Panc1 (cell line): ENCODE measurements at regions not wholly inside any gene's neighbourhood (a gene's known extent, or its start where the extent isn't known, plus 50 kb on each side); places are given as distances from the start of the nearest gene placed in this dataset.
"Not testable (repeated sequence)": the region's sequence is repeated elsewhere in the genome, so short reads cannot be mapped to it uniquely, and the experiment has no call there.

Experiments used
- ATAC-seq: fragments of 200-7000 bp; cut with Tn5 transposase; 2 replicates; pipeline ENCODE4 v1.9.1; 2020; ENCODE audit warnings: mild to moderate bottlenecking, moderate library complexity
- BruUV-seq: library from RNA; stranded (reverse); fragments of 400-500 nt; replicated peaks from 2 replicates; lab custom pipeline; 2021; lab: Mats Ljungman, UMichigan
- CTCF ChIA-PET: fragments of 300-600 bp; sonication (Branson Sonifier 250); formaldehyde crosslinking; loops from one replicate; lab custom pipeline; 2022; ENCODE audit warnings: antibody characterized with exemption; lab: Charles Lee
- POLR2A ChIA-PET: fragments of 300-600 bp; sonication (Branson Sonifier 250); formaldehyde crosslinking; loops from one replicate; lab custom pipeline; 2022; ENCODE audit warnings: antibody characterized with exemption; lab: Charles Lee
- DNase-seq: peaks from one replicate; pipeline ENCODE4 v3.0.0-alpha.2; 2010; ENCODE audit warnings: low read depth, low spot score
- H3K27ac ChIP-seq: 2 replicates; pipeline ENCODE4 v1.5.1; 2011; ENCODE audit warnings: mild to moderate bottlenecking, low read length, inconsistent platforms
- H3K27me3 ChIP-seq: fragments of 200-500 bp; sonication (Bioruptor generic); 2 replicates; pipeline ENCODE4 v1.6.0; 2014; ENCODE audit warnings: low read length, inconsistent platforms; ENCODE audit not compliant: control insufficient read depth, insufficient read depth
- H3K36me3 ChIP-seq: fragments of 200-500 bp; sonication (Bioruptor generic); 2 replicates; pipeline ENCODE4 v1.5.1; 2014; ENCODE audit warnings: inconsistent platforms, mild to moderate bottlenecking, low read length, moderate library complexity; ENCODE audit not compliant: control insufficient read depth, insufficient read depth
- H3K4me1 ChIP-seq: 2 replicates; pipeline ENCODE4 v1.5.1; 2011; ENCODE audit warnings: inconsistent platforms, mild to moderate bottlenecking, low read length, moderate library complexity; ENCODE audit not compliant: control insufficient read depth, insufficient read depth
- H3K4me3 ChIP-seq, 2 experiments: 2 replicates each; pipeline ENCODE4 v1.5.1; 2011 to 2012; ENCODE audit warnings: low read depth in 2 of 2, low read length in 2 of 2, mild to moderate bottlenecking in 2 of 2, inconsistent platforms in 1 of 2, moderate library complexity in 1 of 2
- H3K9me3 ChIP-seq: fragments of 200-500 bp; sonication (Bioruptor generic); 2 replicates; pipeline ENCODE4 v1.5.1; 2014; ENCODE audit warnings: low read depth, mild to moderate bottlenecking, inconsistent platforms, low read length, moderate library complexity; ENCODE audit not compliant: control insufficient read depth, insufficient read depth
- POLR2AphosphoS5 ChIP-seq: IDR thresholded peaks from 2 replicates; pipeline ENCODE4 v1.6.1; 2012; ENCODE audit warnings: mild to moderate bottlenecking, low read depth, low read length, moderate library complexity
- SIN3A ChIP-seq: IDR thresholded peaks from 2 replicates; pipeline ENCODE4 v1.6.1; 2012; ENCODE audit warnings: low read depth, mild to moderate bottlenecking, low read length, moderate library complexity, borderline replicate concordance; ENCODE audit not compliant: insufficient read depth
- TCF7L2 ChIP-seq: IDR thresholded peaks from 2 replicates; pipeline ENCODE4 v1.6.1; 2011; ENCODE audit warnings: mild to moderate bottlenecking, low read depth, low read length, inconsistent platforms
- in situ Hi-C: cut with HindIII; loops from 2 replicates; pipeline ENCODE4 v1.10.0; 2016; ENCODE audit warnings: low sequenced_read_pairs, low pct_unique_long_range_greater_than_20kb
- intact Hi-C: fragments of 100-400 bp; cut with micrococcal nuclease; formaldehyde crosslinking; loops from one replicate; pipeline ENCODE4 v1.10.0; 2022; ENCODE audit not compliant: unreplicated experiment
- TF ChIP-seq, protein P1 (sequence below): fragments of 450-650 bp; IDR thresholded peaks from 2 replicates; pipeline ENCODE4 v1.5.1; 2017; ENCODE audit warnings: mild to moderate bottlenecking
- TF ChIP-seq, protein P2 (sequence below), 2 experiments: IDR thresholded peaks; 2 replicates each; pipeline ENCODE4 v1.6.1; 2011 to 2012; ENCODE audit warnings: low read depth in 2 of 2, control low read depth in 1 of 2, low read length in 1 of 2, mild to moderate bottlenecking in 1 of 2, moderate library complexity in 1 of 2; ENCODE audit not compliant: insufficient read depth in 1 of 2

DNA sequence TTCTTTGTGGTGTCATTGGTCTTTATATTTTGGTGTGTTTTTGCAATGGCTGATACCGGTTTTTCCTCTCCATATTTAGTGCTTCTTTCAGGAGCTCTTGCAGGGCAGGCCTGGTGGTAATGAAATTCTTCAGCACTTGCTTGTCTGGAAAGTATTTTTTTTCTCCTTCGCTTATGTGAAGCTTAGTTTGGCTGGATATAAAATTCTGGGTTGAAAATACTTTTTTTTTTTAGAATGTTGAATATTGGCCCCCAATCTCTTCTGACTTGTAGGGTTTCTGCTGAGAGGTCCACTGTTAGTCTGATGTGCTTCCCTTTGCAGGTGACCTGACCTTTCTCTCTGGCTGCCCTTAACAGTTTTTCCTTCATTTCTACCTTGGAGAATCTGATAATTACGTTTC, 82.7 kb downstream of the XCL2 start:
- CTCF ChIA-PET, result interaction anchor here (0.6 kb wide), 1 partner anchor 10 kb away, joined by 3 read pairs; no protein-coding TSS in a partner anchor
- intact Hi-C loops, in situ Hi-C loops, H3K27me3 ChIP-seq, H3K4me3 ChIP-seq, BruUV-seq, DNase-seq, H3K36me3 ChIP-seq, ATAC-seq, H3K4me1 ChIP-seq, H3K27ac ChIP-seq, POLR2A ChIA-PET, H3K9me3 ChIP-seq: not testable (repeated sequence)

DNA sequence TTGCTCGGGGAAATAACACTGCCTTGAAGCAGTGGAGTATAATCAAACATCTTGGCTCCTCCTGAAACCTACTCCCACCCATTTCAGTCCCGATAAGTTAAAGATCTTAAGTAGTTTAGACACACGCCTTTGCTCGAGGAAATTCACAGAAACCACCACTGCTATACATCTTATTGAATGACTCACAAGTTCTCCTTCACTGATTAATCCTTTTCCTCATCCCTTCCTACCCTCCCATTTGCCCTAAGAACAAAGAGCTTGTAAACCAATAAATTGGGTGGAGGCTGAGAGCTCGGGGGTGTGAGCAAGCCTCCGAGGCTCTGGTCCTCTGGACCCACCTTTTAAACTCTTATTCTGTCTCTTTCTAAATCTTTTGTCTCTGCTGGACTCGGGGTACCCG, 86.5 kb downstream of the XCL2 start:
- H3K36me3 ChIP-seq, H3K4me1 ChIP-seq, POLR2A ChIA-PET, ATAC-seq, DNase-seq, H3K27ac ChIP-seq, BruUV-seq, in situ Hi-C loops, H3K4me3 ChIP-seq, CTCF ChIA-PET, intact Hi-C loops, H3K27me3 ChIP-seq, H3K9me3 ChIP-seq: not testable (repeated sequence)

DNA sequence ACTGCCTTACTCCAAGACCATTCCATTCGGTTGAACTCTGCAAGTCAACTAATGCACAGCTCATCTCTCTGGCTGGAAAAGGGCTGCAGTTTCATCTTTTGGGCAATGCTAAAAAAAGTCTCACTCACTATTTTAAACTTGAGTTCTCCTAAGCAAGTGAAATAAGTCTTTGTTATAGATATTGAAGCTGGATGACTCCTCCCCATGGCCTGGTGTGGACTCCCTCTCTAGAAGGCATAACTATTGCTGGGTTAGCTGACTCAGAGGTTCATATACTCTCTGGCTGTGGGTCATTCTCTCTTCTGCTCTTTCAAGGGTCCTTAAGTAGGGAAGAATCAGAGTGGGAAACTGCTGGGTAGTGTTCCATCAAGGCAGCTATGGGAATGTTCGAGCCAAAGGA, 88.0 kb downstream of the XCL2 start:
- no TSS peak for BruUV-seq
- H3K27me3 ChIP-seq, result no peaks in the 10 kb centered on the region; the same call in 1 of the 2 replicates
- DNase-seq, result no peak

More for the DNA sequence above, 88.0 kb downstream of the XCL2 start:
- H3K9me3 ChIP-seq, result 0 out of 2 replicates have a peak, but pooled peaks cover 6% of the 10 kb centered on the region
- no peak overlapping the region for H3K27ac ChIP-seq
- in situ Hi-C loops (no loop called here), intact Hi-C loops (no loop called here)
- TF ChIP-seq, protein P1, sequence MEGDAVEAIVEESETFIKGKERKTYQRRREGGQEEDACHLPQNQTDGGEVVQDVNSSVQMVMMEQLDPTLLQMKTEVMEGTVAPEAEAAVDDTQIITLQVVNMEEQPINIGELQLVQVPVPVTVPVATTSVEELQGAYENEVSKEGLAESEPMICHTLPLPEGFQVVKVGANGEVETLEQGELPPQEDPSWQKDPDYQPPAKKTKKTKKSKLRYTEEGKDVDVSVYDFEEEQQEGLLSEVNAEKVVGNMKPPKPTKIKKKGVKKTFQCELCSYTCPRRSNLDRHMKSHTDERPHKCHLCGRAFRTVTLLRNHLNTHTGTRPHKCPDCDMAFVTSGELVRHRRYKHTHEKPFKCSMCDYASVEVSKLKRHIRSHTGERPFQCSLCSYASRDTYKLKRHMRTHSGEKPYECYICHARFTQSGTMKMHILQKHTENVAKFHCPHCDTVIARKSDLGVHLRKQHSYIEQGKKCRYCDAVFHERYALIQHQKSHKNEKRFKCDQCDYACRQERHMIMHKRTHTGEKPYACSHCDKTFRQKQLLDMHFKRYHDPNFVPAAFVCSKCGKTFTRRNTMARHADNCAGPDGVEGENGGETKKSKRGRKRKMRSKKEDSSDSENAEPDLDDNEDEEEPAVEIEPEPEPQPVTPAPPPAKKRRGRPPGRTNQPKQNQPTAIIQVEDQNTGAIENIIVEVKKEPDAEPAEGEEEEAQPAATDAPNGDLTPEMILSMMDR, result no peak
- no peak for TF ChIP-seq SIN3A
- no peak for TF ChIP-seq TCF7L2
- no peak for TF ChIP-seq POLR2AphosphoS5
- TF ChIP-seq, protein P2, sequence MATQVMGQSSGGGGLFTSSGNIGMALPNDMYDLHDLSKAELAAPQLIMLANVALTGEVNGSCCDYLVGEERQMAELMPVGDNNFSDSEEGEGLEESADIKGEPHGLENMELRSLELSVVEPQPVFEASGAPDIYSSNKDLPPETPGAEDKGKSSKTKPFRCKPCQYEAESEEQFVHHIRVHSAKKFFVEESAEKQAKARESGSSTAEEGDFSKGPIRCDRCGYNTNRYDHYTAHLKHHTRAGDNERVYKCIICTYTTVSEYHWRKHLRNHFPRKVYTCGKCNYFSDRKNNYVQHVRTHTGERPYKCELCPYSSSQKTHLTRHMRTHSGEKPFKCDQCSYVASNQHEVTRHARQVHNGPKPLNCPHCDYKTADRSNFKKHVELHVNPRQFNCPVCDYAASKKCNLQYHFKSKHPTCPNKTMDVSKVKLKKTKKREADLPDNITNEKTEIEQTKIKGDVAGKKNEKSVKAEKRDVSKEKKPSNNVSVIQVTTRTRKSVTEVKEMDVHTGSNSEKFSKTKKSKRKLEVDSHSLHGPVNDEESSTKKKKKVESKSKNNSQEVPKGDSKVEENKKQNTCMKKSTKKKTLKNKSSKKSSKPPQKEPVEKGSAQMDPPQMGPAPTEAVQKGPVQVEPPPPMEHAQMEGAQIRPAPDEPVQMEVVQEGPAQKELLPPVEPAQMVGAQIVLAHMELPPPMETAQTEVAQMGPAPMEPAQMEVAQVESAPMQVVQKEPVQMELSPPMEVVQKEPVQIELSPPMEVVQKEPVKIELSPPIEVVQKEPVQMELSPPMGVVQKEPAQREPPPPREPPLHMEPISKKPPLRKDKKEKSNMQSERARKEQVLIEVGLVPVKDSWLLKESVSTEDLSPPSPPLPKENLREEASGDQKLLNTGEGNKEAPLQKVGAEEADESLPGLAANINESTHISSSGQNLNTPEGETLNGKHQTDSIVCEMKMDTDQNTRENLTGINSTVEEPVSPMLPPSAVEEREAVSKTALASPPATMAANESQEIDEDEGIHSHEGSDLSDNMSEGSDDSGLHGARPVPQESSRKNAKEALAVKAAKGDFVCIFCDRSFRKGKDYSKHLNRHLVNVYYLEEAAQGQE (IDR thresholded peaks at IDR 0.05; ENCODE audit: insufficient read depth in 1 of 2, low read depth in 2 of 2, low read length in 1 of 2), result no peak
- H3K4me1 ChIP-seq, result no peaks in the 10 kb centered on the region
- POLR2A ChIA-PET, result no interaction called here
- ATAC-seq, result no peak
- CTCF ChIA-PET, result no interaction called here
- H3K4me3 ChIP-seq, result no peak overlapping the region
- no peaks in the 10 kb centered on the region for H3K36me3 ChIP-seq
